ENCODE measurements at regions not wholly inside any gene's neighbourhood (a gene's known extent, or its start where the extent isn't known, plus 50 kb on each side); places are given as distances from the start of the nearest gene placed in this dataset.

GRCh38 chr18:28510210-28510609 lies 333.3 kb upstream of the CDH2 start:
- Histone ChIP-seq H3K9ac (no peak overlapping the region), H3K27ac (no peak overlapping the region), H3K4me3 (no peak overlapping the region), H3K36me3 (no peaks in the 10 kb centered on the region), H4K20me1 (no peaks in the 10 kb centered on the region), H3K4me2 (no peak overlapping the region), H3K4me1 (peaks cover 0 to 14% (median 11%) of the 10 kb centered on the region in 10 experiments; a peak in 16 of 20 replicates), H3K27me3 (no peaks in the 10 kb centered on the region), H3K9me3 (replicated peaks in 1 of 11) (no peaks in the 10 kb centered on the region)
- no peak for TF ChIP-seq Cebpa-rat (IDR thresholded peaks at IDR 0.05)

GRCh38 chr18:28504066-28504465 lies 327.1 kb upstream of the CDH2 start:
- Histone ChIP-seq H3K9me3 (replicated peaks in 1 of 11) (no peaks in the 10 kb centered on the region), H3K4me2 (no peak overlapping the region), H3K36me3 (no peaks in the 10 kb centered on the region), H3K9ac (no peak overlapping the region), H3K4me1 (no peaks in the 10 kb centered on the region), H3K27me3 (no peaks in the 10 kb centered on the region), H4K20me1 (no peaks in the 10 kb centered on the region), H3K4me3 (no peak overlapping the region), H3K27ac (no peak overlapping the region)
- no peak for TF ChIP-seq Cebpa-rat (IDR thresholded peaks at IDR 0.05)

- no peaks in the 10 kb centered on the region for H3K36me3 ChIP-seq
- no peak overlapping the region for H3K4me3 ChIP-seq
- H3K4me1 ChIP-seq = no peaks in the 10 kb centered on the region
- H4K20me1 ChIP-seq = no peaks in the 10 kb centered on the region
- H3K9ac ChIP-seq = no peak overlapping the region
- H3K4me2 ChIP-seq = no peak overlapping the region
- no peak for TF ChIP-seq Cebpa-rat (IDR thresholded peaks at IDR 0.05)
- no peaks in the 10 kb centered on the region for H3K27me3 ChIP-seq
- no peak overlapping the region for H3K27ac ChIP-seq
- peaks cover 0 to 8% (median 0%) of the 10 kb centered on the region in 11 experiments; a peak in 3 of 22 replicates for H3K9me3 ChIP-seq (replicated peaks in 1 of 11)
Measured at GRCh38 chr18:28494151-28494550, 317.2 kb upstream of the CDH2 start.

- Histone ChIP-seq H3K4me3 (no peak overlapping the region), H3K36me3 (no peaks in the 10 kb centered on the region), H3K27me3 (no peaks in the 10 kb centered on the region), H3K9me3 (replicated peaks in 1 of 11) (no peaks in the 10 kb centered on the region), H3K4me1 (peaks cover 0 to 31% (median 0%) of the 10 kb centered on the region in 10 experiments; a peak in 5 of 20 replicates), H3K27ac (no peak overlapping the region; a peak in 1 of 22 replicates), H3K4me2 (peak overlapping the region in 2 of 11 experiments; percentile 11 to 49; a peak in 2 of 22 replicates), H4K20me1 (no peaks in the 10 kb centered on the region), H3K9ac (no peak overlapping the region)
- TF ChIP-seq Cebpa-rat (IDR thresholded peaks at IDR 0.05) = no peak
Measured at GRCh38 chr18:28485918-28486317, 309.0 kb upstream of the CDH2 start.

- H3K9ac ChIP-seq = no peak overlapping the region
- H3K27me3 ChIP-seq = no peaks in the 10 kb centered on the region
- no peak for TF ChIP-seq Cebpa-rat (IDR thresholded peaks at IDR 0.05)
- H4K20me1 ChIP-seq = no peaks in the 10 kb centered on the region
- H3K9me3 ChIP-seq (replicated peaks in 1 of 11) = no peaks in the 10 kb centered on the region
- H3K4me2 ChIP-seq = peak overlapping the region in 3 of 11 experiments; percentile 11 to 67 (median 57); a peak in 4 of 22 replicates
- H3K27ac ChIP-seq = peak overlapping the region in 1 of 11 experiments; percentile 3; a peak in 1 of 22 replicates
- peaks cover 0 to 31% (median 0%) of the 10 kb centered on the region in 10 experiments; a peak in 5 of 20 replicates for H3K4me1 ChIP-seq
- no peaks in the 10 kb centered on the region for H3K36me3 ChIP-seq
- H3K4me3 ChIP-seq = no peak overlapping the region
Measured at GRCh38 chr18:28485210-28485801, 308.4 kb upstream of the CDH2 start.

GRCh38 chr18:28478531-28478930 lies 301.6 kb upstream of the CDH2 start:
- Histone ChIP-seq H3K27ac (no peak overlapping the region), H3K9ac (no peak overlapping the region), H4K20me1 (no peaks in the 10 kb centered on the region), H3K4me1 (no peaks in the 10 kb centered on the region), H3K9me3 (replicated peaks in 1 of 11) (peaks cover 11 to 29% (median 24%) of the 10 kb centered on the region in 11 experiments; a peak in 20 of 22 replicates), H3K4me2 (no peak overlapping the region), H3K36me3 (no peaks in the 10 kb centered on the region), H3K4me3 (no peak overlapping the region), H3K27me3 (no peaks in the 10 kb centered on the region)
- TF ChIP-seq Cebpa-rat (IDR thresholded peaks at IDR 0.05) = no peak

GRCh38 chr18:28476302-28476701 lies 299.4 kb upstream of the CDH2 start:
- Histone ChIP-seq H3K4me2 (no peak overlapping the region), H3K27ac (no peak overlapping the region), H3K27me3 (no peaks in the 10 kb centered on the region), H3K4me3 (no peak overlapping the region), H3K36me3 (no peaks in the 10 kb centered on the region), H3K9ac (no peak overlapping the region), H4K20me1 (no peaks in the 10 kb centered on the region), H3K4me1 (no peaks in the 10 kb centered on the region), H3K9me3 (replicated peaks in 1 of 11) (peaks cover 20 to 41% (median 34%) of the 10 kb centered on the region in 11 experiments; a peak in 20 of 22 replicates)
- TF ChIP-seq Cebpa-rat (IDR thresholded peaks at IDR 0.05) = no peak

GRCh38 chr18:28469946-28470345 lies 293.0 kb upstream of the CDH2 start:
- no peaks in the 10 kb centered on the region for H3K27me3 ChIP-seq
- H3K4me1 ChIP-seq = no peaks in the 10 kb centered on the region
- no peak overlapping the region for H3K4me3 ChIP-seq
- no peak for TF ChIP-seq Cebpa-rat (IDR thresholded peaks at IDR 0.05)
- peaks cover 9 to 35% (median 21%) of the 10 kb centered on the region in 11 experiments; a peak in 20 of 22 replicates for H3K9me3 ChIP-seq (replicated peaks in 1 of 11)
- no peaks in the 10 kb centered on the region for H3K36me3 ChIP-seq
- H3K9ac ChIP-seq = no peak overlapping the region
- H4K20me1 ChIP-seq = no peaks in the 10 kb centered on the region
- no peak overlapping the region for H3K27ac ChIP-seq
- no peak overlapping the region for H3K4me2 ChIP-seq

GRCh38 chr18:28468901-28469300 lies 292.0 kb upstream of the CDH2 start:
- Histone ChIP-seq H3K4me2 (no peak overlapping the region), H3K36me3 (no peaks in the 10 kb centered on the region), H3K4me1 (no peaks in the 10 kb centered on the region), H3K9me3 (replicated peaks in 1 of 11) (peaks cover 9 to 26% (median 15%) of the 10 kb centered on the region in 11 experiments; a peak in 20 of 22 replicates), H3K27me3 (no peaks in the 10 kb centered on the region), H3K9ac (no peak overlapping the region), H3K27ac (no peak overlapping the region), H4K20me1 (no peaks in the 10 kb centered on the region), H3K4me3 (no peak overlapping the region)
- no peak for TF ChIP-seq Cebpa-rat (IDR thresholded peaks at IDR 0.05)

- Histone ChIP-seq H3K36me3 (no peaks in the 10 kb centered on the region), H3K27me3 (no peaks in the 10 kb centered on the region), H3K9ac (no peak overlapping the region), H3K9me3 (replicated peaks in 1 of 11) (peaks cover 0 to 11% (median 0%) of the 10 kb centered on the region in 11 experiments; a peak in 1 of 22 replicates), H4K20me1 (no peaks in the 10 kb centered on the region), H3K4me3 (no peak overlapping the region), H3K27ac (no peak overlapping the region), H3K4me1 (no peaks in the 10 kb centered on the region), H3K4me2 (no peak overlapping the region)
- TF ChIP-seq Cebpa-rat (IDR thresholded peaks at IDR 0.05) = no peak
Measured at GRCh38 chr18:28466204-28466603, 289.3 kb upstream of the CDH2 start.

Measured in BLaER1 treated with 17β-estradiol and CSF1 and Interleukin-3, amounts not matched to agents 10 nM and 100 nM (cell line).